Stimulated activated CD4-positive, alpha-beta T cell treated with anti-CD3 and anti-CD28 coated beads, TNF-alpha, amount 100 ng/mL, for 24 hours (primary cell): ENCODE measurements at regions not wholly inside any gene's neighbourhood (a gene's known extent, or its start where the extent isn't known, plus 50 kb on each side); places are given as distances from the start of the nearest gene placed in this dataset.

Experiments used
- DNase-seq, 3 experiments: peaks; one replicate each; pipeline ENCODE4 v3.0.0-alpha.2; 2020; ENCODE audit warnings: low read depth in 3 of 3

GRCh38 chr9:693201-694091 lies 148.1 kb upstream of the DMRT1 start:
- DNase-seq, result no peak

DNA sequence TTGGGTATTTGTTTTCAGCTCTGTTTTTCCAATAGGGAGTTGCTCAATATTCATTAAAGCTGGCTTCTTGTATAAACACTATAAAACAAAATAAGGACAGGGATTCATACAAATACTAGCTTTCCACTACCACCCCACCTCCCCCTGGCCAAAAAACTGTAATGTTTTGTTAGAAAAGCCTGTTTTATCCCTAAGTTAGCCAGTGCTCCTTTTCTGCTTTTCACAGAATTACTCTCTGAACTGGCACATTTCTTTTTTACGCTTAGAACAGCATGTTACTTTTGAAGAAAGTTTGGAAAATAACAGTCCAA lies 147.4 kb upstream of the DMRT1 start:
- DNase-seq, result no peak

GRCh38 chr9:694403-695154 lies 146.9 kb upstream of the DMRT1 start:
- DNase-seq, result no peak

- no peak for DNase-seq
Measured at GRCh38 chr9:695252-695651, 146.2 kb upstream of the DMRT1 start.

GRCh38 chr9:696332-697323 lies 144.9 kb upstream of the DMRT1 start:
- DNase-seq, result no peak

DNA sequence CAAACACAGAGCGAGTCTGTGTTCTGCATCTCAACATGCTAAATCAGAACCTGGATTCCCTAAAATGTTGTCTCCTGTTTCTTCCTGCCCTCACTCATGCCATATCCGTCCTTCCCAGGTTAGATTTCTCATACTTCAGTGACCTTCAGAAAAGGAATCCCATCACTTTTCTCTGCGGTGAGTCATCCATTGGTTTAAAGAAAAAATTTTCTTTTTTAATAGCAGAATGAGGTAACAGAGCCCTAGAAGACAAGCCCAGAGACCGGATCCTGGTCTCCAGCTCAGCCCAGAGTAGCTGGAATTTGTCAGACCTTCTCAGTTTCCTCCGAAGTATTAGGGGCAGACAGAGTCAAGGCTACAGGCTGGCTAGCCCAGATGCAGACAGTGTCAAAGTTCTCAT lies 143.2 kb upstream of the DMRT1 start:
- DNase-seq, result no peak

- DNase-seq, result no peak
Measured at GRCh38 chr9:698954-699353, 142.5 kb upstream of the DMRT1 start.

DNA sequence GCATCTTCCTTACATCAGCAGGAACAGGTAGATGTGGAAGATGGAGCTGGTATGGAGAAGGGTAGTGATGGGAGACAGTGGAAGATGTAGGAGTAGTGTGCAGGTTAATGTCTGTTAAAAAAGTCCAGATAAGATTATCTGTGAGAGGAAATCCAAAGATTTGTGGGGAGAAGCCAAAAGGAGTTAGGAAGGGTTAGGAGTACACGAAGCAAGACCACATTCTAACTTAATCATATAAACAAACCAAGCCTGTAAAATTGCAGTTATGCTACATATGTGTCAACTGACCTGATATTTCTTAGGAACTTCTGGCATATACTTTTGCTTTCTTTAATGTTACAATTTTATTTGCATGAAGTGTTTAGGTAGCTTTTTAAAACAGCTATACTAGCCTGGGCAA lies 142.1 kb upstream of the DMRT1 start:
- DNase-seq, result no peak

DNA sequence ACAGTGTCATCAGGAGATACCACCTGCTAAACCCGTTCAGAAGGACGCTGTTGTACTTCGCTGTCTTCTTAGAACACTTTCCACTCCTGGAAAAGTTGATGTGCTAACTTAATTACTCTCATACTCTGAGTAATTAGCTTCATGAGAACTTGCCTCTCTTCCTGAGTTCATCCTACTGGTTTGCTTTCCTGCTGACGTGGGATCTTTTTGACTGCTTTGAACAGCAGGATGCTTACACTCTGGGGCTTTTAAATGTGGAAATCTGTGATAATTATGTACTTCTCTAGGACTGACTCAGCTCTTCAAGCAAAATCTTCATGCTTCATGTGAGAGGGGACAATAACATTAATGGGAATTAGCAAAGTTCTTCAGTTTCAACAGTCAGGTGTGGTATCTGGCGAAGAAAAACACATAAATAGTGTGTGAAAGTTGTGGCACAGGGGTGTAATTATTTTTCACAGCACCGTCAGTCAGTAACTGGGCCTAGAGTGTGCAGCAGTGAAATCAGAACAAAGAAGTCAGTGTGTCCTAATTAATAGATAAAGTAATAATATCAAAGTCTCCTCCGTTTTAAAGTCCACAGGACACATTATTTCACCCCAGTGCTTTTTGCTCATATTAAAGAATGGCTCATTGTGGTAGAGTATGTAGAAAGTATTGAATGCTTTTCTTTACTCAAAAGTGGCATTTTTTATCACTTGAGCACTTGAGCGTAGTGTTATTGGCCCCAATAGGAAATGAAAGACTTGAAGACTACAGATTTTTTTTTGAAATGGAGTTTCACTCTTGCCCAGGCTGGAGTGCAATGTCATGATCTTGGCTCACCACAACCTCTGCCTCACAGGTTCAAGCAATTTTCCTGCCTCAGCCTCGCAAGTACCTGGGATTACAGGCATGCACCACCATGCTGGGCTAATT lies 140.9 kb upstream of the DMRT1 start:
- DNase-seq, result no peak

DNA sequence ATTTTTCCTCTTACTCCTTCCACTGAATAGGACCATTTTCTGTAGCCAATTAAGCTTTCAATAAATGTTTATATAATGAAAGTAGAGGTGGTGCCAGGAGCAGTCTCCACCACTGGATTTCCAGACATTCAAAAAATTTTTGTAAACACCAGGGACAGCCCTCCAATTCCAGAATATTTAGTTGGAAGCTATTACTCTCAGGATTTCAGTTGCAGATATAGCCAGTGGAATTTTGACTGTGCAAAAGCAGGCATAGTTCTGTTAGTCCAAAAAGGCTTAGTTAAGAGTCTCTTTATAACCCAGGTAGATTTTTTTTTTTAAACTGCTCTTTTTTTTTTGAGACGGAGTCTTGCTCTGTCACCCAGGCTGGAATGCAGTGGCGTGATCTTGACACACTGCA lies 138.1 kb upstream of the DMRT1 start:
- no peak for DNase-seq

DNA sequence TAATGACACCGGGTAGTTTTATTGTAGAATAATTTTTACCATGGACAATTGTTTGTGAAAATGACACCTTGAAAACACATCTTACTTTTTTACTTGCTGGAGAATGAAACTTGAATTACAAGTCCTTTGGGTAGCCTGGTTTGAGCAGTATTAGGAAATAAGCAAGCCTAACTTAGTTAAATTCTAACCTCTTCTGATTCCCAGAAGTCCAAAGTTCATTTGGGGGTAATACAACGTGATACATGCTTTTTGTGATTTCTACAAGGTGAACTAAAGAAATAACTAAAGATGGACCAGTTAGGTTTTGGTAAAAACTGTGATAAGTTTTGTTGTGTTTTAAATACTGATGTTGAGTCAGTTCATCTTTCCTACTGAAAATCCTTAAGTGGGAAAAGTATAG lies 135.4 kb upstream of the DMRT1 start:
- DNase-seq, result no peak

DNA sequence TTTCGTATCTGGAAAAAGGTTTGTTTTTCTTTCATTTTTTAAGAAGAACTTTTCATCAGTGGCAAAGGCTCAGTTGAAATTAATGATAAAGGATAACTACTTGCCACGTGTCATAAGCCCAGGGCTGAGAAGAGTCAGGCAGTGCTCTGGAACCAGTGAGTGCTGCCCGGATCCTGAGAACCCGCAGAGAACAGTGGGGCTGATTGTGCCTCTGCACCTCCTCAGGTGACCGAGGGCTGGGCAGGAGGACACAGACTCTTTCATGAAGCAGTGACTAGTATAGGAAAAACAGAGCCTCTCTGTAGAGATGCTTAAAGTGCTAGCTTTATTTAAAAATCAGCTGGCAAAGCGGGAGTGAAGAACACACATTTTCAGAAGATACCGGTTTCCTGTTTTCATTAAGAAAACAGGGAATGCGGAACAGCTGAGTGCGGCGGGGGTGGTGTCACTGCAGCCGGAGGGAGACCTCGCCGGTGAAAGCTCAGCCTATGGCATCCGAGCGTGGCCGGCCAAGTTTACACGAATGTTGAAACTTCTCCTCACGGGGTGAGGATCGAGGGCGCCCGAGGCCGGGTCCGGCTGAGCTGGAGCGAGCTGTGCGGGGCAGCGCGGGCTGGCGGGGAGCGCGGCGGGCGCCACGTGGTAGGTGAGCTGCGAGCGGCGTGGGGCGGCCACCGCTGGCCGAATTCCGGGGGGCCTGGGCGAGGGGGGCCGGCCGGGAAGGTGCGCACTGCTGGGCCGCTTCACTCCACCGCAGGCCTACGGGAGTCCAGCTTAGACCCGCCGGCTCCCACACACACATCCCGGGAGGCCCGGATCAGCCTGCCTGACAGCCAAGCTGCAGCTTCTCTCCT lies 134.7 kb upstream of the DMRT1 start:
- peak in 1 of 3 experiments; percentile 32 for DNase-seq

GRCh38 chr9:708182-708550 lies 133.3 kb upstream of the DMRT1 start:
- no peak for DNase-seq

DNA sequence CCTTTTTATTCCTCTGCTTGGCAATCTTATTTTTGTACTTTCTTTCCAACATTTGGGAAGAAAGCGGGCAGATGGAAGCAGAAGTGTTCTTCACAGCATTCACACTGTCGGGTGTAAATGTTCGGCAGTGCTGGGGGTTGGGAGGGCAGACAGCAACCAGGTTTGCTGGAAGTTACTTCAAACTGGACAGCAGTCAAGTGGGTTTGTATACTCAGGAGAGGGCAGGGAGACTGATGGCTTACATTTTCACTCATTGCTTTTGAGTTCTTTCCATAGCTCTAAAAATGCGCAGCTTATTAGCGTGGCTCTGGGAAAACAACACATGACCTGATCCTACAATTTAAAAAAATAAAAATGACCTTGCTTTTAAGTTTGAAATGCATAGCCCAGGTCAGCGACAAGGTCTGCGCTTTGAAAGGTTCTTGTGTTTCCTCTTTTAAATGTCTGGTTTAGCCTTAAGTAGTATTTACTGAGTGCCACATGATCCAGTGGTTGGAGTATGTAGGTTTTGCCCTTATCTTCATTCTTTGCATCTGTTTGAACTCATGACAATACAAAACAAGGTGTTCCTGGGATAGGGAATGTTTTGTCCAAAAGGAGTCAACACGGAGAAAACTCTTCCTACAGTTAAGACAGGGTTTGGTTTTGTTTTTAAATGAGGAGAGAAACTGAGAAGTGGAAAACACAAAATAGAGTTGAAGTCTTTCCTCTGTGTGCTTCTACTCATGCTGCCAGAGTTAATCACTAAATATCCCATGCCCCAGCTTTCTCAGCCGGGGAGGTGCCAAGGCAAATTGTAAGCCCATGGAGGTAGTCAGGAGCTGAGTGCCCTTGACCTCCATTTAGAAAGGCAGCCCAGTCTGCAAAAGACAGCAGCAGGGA lies 132.7 kb upstream of the DMRT1 start:
- DNase-seq, result no peak

- no peak for DNase-seq
Measured at GRCh38 chr9:710951-711745, 130.3 kb upstream of the DMRT1 start.

DNA sequence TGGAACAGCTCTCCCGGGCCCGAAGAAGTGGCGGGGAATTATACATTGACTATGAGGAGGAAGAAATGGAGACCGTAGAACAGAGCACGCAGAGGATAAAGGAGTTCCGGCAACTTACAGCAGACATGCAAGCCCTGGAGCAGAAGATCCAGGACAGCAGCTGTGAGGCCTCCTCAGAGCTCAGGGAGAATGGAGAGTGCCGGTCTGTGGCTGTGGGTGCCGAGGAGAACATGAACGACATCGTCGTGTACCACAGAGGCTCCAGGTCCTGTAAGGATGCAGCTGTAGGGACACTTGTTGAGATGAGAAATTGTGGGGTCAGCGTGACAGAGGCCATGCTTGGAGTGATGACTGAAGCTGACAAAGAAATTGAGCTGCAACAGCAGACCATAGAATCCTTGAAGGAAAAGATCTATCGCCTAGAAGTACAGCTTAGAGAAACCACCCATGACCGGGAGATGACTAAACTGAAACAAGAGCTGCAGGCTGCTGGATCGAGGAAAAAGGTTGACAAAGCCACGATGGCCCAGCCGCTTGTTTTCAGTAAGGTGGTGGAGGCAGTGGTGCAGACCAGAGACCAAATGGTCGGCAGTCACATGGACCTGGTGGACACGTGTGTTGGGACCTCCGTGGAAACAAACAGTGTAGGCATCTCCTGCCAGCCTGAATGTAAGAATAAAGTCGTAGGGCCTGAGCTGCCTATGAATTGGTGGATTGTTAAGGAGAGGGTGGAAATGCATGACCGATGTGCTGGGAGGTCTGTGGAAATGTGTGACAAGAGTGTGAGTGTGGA lies 129.5 kb upstream of the DMRT1 start:
- no peak for DNase-seq

- DNase-seq, result no peak
Measured at GRCh38 chr9:712643-713042, 128.9 kb upstream of the DMRT1 start.
